ENCODE measurements at regions not wholly inside any gene's neighbourhood (a gene's known extent, or its start where the extent isn't known, plus 50 kb on each side); places are given as distances from the start of the nearest gene placed in this dataset.
"Not testable (repeated sequence)": the region's sequence is repeated elsewhere in the genome, so short reads cannot be mapped to it uniquely, and the experiment has no call there.

DNA sequence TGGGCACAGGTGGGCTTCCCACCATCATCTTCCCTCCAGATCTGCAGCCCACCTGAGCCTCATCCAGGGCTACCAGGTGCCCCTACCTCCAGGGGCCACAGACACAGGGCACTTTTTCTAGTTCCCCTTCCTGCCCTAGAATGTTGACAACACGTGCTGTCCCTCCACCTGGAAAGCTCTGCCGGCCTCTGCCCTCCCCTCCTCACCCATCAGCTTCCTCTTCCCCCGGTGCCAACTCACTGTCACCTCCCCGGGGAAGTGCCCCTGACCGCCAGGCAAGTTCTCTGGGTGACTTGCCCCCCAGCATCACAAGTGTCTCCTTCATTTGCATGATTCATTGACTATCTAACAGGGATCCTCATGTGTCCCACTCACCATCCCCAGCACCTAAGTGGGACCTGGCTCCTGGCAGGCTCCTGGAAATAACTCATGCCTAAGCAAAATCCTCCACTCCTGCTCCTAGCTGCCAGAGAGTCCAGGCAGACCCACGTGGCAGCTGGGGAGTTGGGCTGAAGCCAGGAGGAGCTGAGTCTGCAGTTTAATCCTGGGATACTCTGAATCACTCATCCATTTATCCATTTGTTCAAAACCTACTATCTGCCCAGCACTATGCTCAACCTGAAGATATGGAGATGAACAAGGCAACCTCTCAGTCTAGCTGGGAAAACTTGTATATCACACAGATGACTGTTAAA lies 304.4 kb downstream of the FOXL1 start:
- no peak for DNase-seq (ENCODE audit: low spot score)

DNA sequence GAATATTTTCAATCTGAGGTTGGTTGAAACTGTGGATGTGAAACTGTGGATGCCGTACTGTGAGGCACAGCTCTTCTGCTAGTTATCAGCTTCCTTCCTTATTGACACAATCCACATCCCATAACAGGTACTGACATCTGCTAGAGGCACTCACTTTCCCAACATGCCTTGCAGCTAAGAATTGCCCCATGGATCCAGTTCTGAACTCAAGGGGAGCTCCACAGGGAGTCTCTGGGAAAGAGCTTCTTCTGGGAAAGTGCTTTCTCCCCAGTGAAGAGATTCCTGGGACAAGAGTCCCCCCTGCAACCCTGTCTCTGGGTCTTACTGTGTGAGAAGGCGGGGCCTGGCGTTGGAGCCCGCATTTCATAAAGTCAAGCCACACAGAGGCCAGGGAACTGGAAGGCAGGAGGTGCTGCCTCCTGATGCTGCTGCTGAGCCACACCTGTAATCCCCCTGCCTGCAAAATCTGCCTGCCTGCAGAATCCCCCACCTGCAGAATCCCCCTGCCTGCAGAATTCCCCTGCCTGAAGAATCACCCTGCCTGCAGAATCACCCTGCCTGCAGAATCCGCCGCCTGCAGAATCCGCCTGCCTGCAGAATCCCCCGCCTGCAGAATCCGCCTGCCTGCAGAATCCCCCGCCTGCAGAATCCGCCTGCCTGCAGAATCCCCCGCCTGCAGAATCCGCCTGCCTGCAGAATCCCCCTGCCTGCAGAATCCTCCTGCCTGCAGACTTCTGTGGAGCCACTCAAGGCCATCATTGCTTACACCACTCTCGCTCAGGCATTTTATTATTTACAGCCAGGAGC lies 305.4 kb downstream of the FOXL1 start:
- no peak for DNase-seq (ENCODE audit: low spot score)

DNA sequence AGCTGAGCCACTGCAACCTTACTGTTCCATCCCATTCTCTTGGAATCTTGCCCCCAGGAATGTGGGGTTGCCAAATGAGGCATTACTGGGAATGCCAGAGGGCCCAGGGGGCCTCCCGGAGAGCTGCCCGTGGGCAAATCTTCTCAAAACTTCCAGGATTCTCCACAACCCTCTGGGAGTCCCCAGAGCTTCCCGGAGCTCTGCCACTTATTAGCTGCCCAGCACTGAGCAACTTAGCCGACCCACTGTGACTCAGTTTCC lies 306.0 kb downstream of the FOXL1 start:
- DNase-seq (ENCODE audit: low spot score): no peak

DNA sequence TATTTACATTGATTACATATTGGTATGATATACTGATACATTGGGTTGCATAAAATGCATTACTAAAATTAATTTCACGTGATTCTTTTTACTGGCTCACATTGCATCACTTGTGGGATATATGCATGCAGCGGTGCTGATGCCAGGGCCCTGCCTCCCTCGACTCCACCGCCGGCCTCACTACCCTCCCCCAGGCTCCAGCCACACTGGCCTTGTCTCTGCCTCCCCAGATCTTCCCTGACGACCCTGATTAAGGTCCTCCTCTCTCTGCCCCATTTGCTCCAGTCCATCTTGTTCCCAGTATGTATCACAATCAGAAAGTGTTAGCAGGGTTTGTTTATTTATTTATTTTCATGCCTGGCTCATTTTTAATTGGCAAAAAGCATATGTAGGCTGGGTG lies 306.8 kb downstream of the FOXL1 start:
- DNase-seq (ENCODE audit: low spot score): no peak

DNA sequence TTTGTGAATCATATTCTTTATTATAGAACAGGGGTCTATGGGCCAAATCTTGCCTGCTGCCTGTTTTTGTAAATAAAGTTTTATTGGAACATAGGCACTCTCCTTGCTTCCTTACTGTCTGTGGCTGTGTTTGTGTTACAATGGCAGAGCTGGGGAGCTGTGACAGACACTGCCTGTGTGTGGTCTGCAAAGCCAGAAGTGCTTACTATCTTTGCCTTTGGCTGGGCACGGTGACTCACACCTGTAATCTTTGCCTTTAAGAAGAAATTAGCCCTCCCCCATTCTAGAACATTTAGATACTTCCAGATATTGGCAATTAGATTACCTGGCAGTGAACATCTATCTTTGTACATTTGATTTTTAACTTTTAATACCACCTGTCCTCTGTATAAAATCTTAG lies 308.3 kb downstream of the FOXL1 start:
- no peak for DNase-seq (ENCODE audit: low spot score)

DNA sequence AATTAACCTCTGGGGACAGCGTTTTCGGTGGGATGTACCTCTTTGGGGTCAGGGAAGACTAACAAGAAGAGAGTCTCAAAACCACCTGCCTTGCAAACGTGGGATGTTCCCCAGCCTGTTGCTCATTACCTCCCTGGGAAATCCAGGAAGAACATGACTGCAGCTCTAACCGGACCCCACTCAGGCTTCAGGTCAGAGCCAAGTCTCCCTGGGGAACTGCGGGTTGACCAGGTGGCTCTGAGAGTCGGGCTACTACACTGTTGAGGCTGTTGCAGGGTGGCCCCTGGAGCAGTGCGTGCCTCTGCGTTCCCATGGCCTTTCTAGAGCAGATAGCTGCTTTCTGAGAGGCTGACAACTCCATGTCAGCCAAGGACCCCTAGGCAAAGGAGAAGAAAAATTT lies 309.1 kb downstream of the FOXL1 start:
- DNase-seq (ENCODE audit: low spot score): no peak

DNA sequence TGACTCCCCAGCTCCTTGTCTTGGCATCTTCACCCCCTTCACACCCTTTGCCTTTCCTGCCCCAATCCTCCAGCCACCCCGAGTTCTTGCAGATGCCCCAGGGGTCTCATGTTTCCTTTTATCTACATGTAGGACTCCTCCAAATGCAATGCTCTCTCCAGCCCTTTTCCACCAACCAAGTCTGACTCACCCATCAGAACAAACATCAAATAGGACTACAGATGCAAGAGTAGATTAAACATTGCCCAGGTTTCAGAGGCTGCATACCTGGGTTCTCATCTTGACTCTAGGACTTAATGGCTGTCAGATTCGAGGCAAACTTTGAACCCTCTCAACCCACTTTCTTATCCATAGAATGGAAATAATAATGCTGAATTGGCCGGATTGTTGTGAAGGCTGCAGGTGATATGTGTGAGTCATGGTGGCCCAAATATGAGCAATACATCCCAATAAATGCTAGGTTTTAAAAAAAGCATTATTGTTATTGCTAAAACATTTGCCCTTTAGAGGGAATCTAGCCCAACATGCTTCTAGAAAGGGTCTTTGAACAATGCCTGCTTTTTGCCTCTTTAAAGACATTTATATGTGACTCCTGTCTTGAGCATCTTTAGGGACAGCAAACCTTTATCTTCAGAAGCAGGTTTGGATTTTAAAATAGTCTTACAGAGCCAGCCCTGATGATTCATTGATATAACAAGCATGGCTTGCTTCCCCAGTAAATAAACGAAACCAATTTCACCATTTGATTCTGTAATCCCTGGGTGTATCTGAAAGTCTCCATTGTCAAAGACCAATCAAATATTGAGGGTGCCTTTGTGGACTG lies 310.1 kb downstream of the FOXL1 start:
- DNase-seq (ENCODE audit: low spot score): no peak

DNA sequence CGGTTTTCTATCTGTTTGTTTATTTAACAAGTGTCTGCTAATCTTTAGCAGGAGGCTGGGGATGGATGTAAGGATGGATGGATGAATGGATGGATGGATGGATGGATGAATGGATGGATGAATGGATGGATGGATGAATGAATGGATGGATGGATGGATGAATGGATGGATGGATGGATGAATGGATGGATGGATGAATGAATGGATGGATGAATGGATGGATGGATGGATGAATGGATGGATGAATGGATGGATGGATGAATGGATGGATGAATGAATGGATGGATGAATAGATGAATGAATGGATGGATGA lies 310.7 kb downstream of the FOXL1 start:
- DNase-seq (ENCODE audit: low spot score): not testable (repeated sequence)

DNA sequence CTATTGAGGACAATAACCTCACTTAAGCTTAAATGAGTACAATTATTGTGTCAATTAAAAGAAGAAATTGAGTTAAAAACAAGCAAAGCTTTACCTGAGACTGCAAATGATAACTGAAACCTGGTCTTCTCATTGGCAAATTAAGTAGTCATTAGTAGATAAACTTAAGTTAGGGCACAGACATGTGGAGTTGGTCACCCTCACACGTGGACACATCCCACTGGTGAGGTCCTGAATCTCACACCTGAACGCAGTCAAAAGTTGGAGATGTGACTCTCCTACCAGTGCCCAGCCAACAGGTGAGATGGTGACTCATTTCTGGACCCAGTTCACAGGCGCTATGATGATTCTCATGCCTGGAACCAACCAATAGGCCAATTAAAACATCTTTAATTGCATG lies 311.6 kb downstream of the FOXL1 start:
- DNase-seq (ENCODE audit: low spot score): no peak

DNA sequence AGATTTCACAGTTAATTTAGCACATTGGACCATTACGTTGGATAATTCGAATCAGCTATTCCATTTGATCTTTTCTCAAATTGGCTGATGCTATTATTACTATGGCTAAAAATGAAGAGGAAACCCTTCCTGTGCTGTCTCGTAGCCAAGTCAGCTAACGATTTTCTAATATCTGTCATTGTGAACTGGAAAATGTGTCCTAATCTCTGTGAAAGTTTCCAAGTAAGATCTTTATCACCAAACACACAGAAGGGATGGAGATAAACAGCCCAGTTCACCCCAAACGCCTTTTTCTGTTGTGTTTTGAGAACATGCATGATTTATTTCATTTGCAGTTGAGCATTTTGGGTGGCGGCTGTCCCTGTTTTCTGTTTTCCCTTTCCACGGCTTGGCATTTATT lies 312.8 kb downstream of the FOXL1 start:
- no peak for DNase-seq (ENCODE audit: low spot score)

DNA sequence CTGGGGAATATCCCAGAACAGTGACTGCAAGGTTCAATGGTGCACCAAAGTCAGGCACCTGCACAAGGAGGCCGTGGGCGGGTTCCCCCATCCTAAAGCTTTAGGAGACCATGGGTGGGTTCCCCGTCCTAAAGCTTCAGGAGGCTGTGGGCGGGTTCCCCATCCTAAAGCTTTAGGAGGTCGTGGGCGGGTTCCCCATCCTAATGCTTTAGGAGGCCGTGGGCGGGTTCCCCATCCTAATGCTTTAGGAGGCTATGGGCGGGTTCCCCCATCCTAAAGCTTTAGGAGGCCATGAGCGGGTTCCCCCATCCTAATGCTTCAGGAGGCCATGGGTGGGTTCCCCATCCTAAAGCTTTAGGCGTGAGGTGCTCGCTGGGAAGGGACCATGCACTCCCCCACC lies 313.3 kb downstream of the FOXL1 start:
- no peak for DNase-seq (ENCODE audit: low spot score)

DNA sequence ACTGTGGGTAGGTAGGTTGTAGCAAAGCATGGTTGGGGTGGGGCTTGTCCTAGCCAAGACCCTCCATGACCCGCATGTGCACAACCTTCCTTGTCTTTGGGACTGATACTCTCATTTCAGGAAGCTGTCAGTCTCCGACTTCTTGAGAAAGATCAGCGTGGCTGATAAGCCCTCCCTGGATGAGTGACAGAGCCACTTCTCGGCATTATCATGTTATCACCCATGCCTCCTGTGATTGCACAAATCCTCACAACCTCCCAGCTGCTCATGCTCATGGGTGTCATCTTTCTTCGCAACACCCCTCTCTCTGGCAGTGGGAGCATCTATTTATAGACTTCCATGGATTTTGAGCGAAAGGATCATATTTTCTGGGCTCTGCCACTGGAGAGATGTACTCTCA lies 314.2 kb downstream of the FOXL1 start:
- no peak for DNase-seq (ENCODE audit: low spot score)

DNA sequence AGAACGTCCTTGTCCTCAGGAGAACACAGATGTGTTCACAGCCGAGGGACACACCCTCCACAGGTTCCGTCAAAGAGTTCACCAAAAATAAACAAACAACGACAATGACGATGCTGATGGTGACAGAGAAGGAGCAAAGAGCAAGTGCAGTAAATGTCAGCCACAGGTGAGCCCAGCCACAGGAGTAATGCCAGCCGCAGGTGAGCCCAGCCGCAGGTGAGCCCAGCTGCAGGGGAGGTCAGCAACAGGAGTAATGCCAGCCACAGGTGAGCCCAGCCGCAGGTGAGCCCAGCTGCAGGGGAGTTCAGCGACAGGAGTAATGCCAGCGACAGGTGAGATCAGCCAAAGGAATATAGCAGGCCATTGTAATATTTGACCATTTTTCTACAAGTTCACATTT lies 315.2 kb downstream of the FOXL1 start:
- no peak for DNase-seq (ENCODE audit: low spot score)

DNA sequence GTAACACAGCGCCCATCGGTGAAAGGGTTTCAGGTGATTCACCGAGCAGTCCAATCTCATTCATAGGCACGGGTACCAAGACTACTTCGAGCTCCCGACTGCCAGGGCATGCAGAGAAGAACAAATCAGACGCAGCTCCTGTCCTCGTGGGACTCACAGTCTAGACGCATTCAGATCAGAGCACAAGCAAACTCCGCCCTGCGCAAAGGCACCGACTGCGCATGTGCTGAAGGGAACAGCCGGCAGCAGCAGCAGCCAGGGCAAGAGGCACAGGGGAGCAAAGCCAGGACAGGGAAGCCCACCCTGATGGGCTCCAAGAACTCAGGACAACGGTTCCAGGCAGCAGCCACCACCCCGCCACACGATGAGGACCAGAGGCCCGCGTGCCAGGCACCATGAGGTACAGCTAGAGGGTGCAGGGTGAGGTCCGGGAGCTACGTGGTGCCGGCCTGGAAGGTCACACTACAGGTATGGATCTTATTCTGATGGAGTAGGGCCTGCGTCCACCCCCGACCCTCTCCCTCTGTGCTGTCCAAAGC lies 315.7 kb downstream of the FOXL1 start:
- DNase-seq (ENCODE audit: low spot score): no peak

DNA sequence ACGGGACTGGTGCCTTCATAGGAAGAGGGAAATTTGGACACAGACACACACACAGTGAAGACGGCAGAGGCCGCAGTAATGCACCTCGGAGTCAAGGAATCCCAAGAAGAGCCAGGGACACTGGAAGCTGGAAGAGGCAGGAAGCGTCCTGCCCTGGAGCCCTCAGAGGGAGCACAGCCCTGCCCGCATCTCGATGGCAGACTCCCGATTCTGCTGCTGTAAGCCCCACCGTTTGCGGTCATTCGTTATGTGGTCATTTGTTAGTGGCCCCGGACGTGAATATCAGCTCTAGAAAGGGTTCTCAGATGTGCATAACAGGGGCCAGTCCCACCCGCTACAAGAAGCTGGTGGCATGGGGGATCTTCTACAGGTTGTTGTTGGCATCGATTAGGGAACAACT lies 316.6 kb downstream of the FOXL1 start:
- DNase-seq (ENCODE audit: low spot score): no peak

DNA sequence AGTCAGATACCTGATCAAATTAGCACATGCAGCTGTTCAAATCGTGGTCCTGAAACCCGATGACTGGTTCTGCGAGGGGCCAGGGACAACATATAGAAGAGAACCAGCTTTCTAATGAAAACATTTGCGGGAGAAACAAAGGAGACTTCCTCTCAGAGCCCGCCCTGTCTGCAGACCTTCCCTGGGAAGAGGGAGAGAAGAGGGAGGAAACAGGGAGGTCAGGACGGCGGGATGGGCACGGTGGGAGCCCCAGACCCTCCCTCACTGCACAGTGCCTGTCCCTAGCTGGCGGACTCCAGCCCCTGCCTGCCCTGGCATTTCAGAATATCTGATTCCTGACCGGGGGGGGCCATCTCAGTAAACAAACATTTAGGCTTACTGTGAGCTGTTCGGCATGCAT lies 317.3 kb downstream of the FOXL1 start:
- DNase-seq (ENCODE audit: low spot score): no peak

DNA sequence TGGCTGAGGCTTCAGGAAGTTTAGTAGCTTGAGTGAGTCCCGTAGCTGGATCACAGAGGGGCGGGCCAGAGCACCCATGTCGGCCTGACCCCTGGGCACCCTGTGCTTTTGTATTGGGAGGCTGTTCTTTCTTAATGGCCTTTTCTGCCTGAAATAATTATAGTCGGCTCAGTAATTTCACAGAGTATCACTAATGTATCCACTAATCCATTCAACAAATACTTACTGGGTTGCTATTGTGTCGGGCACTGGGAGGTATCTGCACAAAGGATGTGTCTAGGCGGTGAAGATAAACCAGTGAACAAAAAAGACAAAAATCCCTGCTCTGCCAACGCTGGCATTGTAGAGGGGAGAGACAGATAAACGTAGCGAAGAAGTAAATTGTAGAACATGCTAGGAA lies 318.6 kb downstream of the FOXL1 start:
- no peak for DNase-seq (ENCODE audit: low spot score)

DNA sequence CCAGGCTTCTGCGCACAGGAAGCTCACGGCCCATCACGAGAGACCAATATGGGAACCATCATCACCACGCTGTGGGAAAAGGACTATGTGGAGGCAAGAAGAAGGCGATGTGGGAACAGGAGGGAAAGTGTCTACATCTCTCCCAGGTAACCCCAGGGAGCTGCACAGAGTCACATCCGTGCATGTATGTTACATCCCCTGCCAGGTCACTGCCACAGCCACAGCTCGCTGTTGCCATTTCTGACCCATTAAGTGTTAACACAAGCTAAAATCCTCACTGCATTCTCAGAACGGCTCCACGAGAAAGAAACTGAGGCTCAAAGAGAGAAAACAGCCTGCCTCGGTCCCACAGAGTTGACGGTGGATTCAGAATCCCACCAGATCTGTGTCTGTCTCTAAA lies 319.1 kb downstream of the FOXL1 start:
- no peak for DNase-seq (ENCODE audit: low spot score)

DNA sequence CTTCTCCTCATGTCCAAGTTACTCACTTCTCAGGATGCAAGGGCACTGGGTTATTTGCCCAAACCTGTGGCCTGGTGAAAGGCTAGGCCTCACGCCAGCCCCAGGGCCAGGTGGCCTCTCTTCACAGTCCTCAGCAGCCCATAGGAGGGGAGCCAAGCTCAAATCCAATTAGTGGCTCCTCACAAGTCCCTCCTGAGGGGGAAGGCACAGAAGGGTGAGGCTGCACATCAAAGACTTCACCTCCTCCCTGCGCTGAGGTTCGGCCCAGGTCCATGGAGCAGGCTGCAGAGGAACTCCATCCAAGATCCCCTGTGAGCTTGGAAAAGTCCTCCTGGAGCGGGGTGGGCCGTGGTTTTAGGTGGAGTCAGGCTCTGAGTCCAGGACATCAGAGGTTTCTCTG lies 320.0 kb downstream of the FOXL1 start:
- DNase-seq (ENCODE audit: low spot score): no peak

DNA sequence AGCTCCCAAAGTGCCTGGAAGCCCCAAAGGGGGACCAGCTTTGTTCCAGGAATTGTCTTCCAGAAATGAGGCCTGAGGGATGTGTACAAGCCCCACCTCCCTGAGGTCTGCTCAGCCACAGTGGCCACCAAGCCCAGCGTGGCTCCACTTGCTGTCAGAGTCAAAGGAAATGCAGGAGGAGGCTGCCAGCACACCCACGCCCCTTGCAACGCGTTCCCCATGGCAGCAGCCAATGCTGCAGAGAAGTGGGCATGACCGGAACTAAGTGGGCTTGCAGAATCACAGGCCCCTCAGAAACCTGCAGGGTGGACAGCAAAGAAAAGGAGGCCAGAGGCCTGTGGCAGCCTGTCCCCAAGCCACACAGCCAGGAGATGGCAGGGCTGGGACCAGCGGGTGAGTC lies 320.8 kb downstream of the FOXL1 start:
- DNase-seq (ENCODE audit: low spot score): peak; percentile 39

DNA sequence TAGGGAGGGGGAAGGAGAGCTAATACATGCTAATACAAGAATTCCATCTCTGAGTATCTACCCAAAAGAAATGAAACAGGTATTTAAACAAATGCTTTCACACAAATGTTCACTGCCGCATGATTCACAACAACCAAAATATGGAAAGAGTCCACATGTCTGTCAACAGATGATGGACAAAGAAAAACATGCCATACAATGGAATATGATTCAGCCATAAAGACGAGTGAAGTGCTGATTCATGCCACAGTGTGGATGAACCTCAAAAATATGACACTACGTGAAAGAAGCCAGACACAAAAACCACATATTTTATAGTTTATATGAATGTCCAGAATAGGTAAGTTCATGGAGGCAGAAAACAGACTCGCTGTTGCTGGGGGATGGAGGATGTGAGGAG lies 321.4 kb downstream of the FOXL1 start:
- no peak for DNase-seq (ENCODE audit: low spot score)

DNA sequence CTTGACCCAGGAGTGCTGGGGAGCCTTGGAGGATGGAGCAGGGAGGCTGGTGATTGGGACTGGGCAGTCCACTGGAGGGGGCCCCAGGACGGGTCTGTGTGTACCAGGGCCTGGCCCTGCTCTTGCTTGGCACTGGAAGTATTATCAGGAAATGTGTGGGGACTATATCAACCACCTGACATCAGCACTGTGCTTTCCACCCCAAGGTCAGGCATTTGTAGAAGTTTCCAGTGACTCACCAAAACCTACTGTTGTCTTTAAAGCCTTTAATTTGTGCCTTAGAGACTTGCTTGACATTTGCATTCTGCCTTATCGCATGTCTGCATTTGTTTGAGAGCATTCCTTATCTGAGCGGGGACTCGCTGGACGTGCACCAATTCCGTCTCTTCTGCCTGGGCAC lies 323.1 kb downstream of the FOXL1 start:
- peak; percentile 73 for DNase-seq (ENCODE audit: low spot score)

DNA sequence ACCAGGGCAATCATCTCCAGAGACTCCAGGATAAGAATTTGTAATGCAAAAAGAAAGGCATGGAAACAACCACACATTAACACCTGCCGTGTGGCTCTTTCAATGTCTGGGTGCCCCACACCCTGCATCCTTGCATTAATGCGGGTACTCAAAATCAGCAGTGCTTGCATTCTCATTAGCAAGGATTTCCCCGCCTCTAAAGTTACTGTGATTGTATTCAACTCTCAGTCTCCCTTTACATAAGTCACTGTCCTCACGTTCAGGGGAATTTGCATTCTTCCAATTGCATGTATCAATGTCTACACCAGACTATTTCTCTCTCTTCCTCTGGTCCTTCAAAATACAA lies 324.3 kb downstream of the FOXL1 start:
- no peak for DNase-seq (ENCODE audit: low spot score)
